ENCODE measurements at regions not wholly inside any gene's neighbourhood (a gene's known extent, or its start where the extent isn't known, plus 50 kb on each side); places are given as distances from the start of the nearest gene placed in this dataset.

DNA sequence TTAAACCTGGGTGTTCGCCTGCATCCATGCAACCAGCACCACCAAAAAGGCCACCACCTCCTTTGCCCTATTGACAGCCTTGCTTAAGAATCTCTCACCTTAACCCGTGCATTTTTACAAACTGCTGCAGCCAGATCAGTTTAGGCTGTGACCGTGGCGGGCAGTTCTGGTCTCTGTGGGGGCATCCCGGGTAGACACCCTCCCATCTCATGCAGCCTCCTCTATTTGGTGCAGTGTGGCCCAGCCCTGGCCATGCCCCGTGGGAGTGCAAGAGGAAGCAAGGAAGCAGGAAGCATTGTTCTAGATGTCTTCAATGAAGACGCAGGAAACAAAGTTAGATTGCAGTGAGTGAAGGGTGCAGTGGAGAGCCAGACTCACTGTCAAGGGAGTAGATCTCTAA lies 108.8 kb upstream of the MVB12B start:
- in situ Hi-C loops (cut with MboI; ENCODE audit: low sequenced_read_pairs), result no loop called here

- in situ Hi-C loops (cut with MboI; ENCODE audit: low sequenced_read_pairs), result no loop called here
Observed at GRCh38 chr9:126218359-126219125, 108.1 kb upstream of the MVB12B start.

DNA sequence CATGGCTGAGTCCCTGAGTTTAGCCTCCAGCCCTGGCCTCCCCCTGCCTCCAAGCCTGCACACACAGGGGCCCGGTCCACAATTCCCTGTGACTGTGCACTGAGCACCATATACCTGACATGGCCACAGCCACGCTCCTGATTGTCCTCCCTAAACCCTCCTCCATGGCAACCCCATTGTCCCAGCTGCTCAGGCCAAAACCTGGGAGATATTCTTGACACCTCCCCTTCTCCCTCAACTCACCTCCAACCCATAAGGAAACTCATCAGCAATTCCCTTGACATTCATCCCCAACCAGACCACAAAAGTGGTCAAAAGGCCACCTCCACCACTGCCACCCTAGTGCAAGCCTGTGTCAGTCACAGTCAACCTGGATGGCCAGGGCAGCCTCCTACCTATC lies 107.5 kb upstream of the MVB12B start:
- in situ Hi-C loops (cut with MboI; ENCODE audit: low sequenced_read_pairs), result no loop called here

- in situ Hi-C loops (cut with MboI; ENCODE audit: low sequenced_read_pairs), result no loop called here
Observed at GRCh38 chr9:126219648-126220063, 107.0 kb upstream of the MVB12B start.

DNA sequence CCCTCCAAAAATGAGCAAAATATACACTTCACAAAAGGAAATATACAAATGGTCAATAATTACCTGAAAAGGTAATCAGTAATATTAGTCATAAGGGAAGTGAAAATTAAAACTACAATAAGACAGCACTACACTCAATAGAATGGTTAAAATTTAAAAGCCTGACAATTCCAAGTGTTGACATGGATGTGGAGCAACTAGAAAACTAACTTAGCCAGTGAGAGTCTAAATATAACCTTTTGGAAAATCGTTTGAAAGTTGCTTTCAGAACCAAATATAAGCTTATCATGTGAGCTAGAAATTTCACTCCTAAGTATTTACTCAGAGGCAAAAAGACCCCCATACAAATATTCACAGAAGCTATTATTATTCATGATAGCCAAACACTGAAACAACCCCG lies 105.1 kb upstream of the MVB12B start:
- in situ Hi-C loops (cut with MboI; ENCODE audit: low sequenced_read_pairs), result no loop called here

DNA sequence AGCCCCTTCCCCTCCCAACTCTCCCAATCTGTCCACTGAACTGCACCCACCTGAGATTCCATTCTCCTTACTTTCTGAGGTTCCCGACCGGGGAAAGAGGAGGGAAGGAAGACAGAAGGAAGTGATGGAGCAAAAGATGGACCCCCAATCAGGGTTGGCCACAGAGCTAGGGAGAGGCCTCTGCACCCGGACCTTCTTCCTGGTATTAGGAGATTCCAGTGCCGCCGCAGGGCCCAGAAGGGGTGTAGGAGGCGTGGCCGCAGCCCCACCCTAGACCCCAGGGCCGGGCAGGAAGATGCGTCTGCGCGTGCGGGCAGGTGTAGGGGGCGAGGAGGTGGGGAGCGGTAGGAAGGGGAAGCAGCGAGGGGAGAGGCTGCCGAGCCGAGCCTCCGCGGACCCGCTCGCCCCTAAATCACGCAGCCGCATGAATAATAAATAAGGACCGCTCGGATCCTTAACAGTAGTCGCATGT lies 104.2 kb upstream of the MVB12B start:
- in situ Hi-C loops (cut with MboI; ENCODE audit: low sequenced_read_pairs), result no loop called here

GRCh38 chr9:126222835-126223431 lies 103.7 kb upstream of the MVB12B start:
- in situ Hi-C loops (cut with MboI; ENCODE audit: low sequenced_read_pairs), result no loop called here

GRCh38 chr9:126223798-126224531 lies 102.7 kb upstream of the MVB12B start:
- in situ Hi-C loops (cut with MboI; ENCODE audit: low sequenced_read_pairs), result no loop called here

DNA sequence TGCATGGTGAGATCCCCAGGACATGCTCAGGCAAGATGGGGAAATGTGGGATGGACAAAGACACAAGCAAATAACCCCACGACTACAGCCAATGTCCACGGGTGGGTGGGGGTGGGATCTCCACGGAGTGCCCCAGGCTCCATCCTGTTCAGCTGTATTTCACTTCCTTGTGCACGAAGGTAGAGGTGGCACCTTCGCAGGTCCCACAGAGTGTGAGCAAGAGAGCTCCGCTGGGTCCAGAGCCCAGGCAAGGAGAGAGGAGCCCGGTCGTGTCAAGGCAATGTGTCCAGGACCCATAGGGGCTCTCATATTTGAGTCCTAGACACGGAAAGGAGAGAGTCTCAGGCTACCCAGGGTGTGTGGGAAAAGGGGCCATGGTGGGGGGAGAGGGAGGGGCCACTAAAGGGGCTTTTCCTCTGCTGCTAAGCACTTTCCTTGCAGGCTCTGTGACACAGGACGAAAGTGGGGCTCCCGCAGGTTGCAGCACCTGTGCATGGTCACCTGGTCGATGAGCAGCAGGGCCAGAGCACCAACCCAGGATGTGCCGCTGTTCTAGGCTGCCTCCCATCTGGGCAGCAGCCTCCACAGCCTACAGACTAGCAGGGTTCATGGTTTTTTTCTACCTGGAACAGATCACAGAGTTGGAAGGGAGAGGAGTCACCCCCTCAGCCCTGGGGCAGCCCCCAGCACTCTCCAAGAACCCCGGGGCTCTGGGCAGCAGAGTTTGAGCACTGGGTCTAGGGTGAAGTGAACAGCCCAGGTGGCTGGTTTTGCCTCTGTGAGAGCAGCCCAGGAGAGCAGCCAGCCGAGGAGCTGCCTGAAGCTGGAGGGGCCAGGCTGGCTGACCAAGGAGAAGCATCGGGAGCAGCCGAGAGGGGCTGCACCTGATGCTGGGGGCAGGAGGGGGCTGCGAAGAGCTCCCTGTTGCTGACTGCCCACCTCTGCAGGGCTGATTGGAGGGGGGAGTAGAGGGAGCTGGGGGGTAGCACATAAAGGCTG lies 100.7 kb upstream of the MVB12B start:
- in situ Hi-C loops (cut with MboI; ENCODE audit: low sequenced_read_pairs), result loop anchor here (25.0 kb wide), 1 partner anchor 814 kb away; no protein-coding TSS in a partner anchor

- in situ Hi-C loops (cut with MboI; ENCODE audit: low sequenced_read_pairs), result loop anchor here (25.0 kb wide), 1 partner anchor 815 kb away; no protein-coding TSS in a partner anchor
Observed at GRCh38 chr9:126226991-126227936, 99.4 kb upstream of the MVB12B start.

DNA sequence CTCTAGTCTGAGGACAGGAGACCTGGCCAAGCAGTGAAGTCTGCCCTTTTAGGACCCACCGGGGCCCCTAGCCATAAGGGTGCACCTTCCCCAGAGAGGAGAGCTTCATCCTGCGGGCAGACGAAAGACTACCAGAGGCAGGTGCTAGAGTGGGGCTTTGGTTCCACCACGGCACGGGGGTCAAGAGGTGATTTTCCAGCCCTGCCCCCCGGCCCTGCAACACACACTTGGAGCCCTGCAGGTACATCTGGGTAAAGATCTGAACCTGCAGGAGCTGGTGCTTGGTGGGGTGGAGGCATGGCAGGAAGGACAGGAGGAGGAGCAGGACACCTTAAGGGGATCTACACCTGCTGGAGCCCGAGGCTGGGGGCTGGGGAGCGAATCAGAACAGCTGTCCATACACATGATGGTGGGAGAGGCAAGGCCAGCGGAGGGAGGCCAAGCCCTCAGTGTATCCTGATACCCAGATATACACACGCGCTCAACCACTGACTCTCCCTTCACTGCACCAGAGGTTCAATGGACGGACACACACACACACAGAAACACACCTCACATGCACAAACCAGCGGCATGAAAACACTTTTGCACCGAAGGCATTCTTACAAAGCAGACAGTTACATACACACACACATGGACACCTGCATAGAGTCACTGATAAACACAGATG lies 98.4 kb upstream of the MVB12B start:
- in situ Hi-C loops (cut with MboI; ENCODE audit: low sequenced_read_pairs), result loop anchor here (25.0 kb wide), 1 partner anchor 816 kb away; no protein-coding TSS in a partner anchor

GRCh38 chr9:126228781-126229444 lies 97.7 kb upstream of the MVB12B start:
- in situ Hi-C loops (cut with MboI; ENCODE audit: low sequenced_read_pairs), result loop anchor here (25.0 kb wide), 1 partner anchor 817 kb away; no protein-coding TSS in a partner anchor

DNA sequence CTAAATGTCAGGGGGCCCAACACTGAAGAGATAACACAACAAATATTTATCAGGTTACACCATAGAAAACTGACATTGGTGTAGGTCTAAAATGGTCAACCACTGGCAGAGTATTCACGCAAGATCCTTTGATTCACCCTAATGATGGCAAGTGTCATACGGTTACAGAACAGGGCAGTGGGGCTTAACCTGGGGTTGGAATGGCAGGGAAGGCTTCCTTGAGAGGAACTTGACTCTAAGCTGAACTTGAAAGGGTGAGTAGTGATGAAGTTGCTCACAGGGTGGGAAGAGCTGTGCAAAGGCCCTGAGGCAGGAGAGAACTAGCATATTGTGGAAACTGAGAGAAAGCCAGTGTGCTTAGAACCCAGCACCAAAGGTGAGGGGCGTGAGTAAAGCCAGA lies 97.1 kb upstream of the MVB12B start:
- in situ Hi-C loops (cut with MboI; ENCODE audit: low sequenced_read_pairs), result loop anchor here (25.0 kb wide), 1 partner anchor 817 kb away; no protein-coding TSS in a partner anchor

GRCh38 chr9:126230692-126231091 lies 95.9 kb upstream of the MVB12B start:
- in situ Hi-C loops (cut with MboI; ENCODE audit: low sequenced_read_pairs), result loop anchor here (25.0 kb wide), 1 partner anchor 818 kb away; no protein-coding TSS in a partner anchor

DNA sequence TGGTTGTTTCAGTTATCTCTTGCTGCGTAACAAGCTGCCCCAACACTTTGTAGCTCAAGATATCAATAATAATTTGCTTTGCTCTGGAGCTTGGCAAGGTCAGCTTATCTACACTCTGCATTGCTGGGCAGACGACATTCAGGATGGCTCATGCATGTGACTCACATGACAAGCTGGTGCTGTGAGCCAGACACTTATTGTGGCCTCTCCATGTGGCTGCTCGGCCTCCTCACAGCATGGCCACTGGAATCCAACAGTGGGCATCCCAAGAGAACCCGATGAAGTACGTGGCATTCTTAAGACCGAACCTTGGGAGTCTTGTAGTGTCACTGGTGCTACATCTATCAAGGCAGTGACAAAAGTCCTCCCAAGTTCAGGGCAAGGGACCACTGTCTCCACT lies 94.2 kb upstream of the MVB12B start:
- in situ Hi-C loops (cut with MboI; ENCODE audit: low sequenced_read_pairs), result loop anchor here (25.0 kb wide), 1 partner anchor 820 kb away; no protein-coding TSS in a partner anchor

- in situ Hi-C loops (cut with MboI; ENCODE audit: low sequenced_read_pairs), result loop anchor here (25.0 kb wide), 1 partner anchor 821 kb away; no protein-coding TSS in a partner anchor
Observed at GRCh38 chr9:126233175-126233574, 93.5 kb upstream of the MVB12B start.

DNA sequence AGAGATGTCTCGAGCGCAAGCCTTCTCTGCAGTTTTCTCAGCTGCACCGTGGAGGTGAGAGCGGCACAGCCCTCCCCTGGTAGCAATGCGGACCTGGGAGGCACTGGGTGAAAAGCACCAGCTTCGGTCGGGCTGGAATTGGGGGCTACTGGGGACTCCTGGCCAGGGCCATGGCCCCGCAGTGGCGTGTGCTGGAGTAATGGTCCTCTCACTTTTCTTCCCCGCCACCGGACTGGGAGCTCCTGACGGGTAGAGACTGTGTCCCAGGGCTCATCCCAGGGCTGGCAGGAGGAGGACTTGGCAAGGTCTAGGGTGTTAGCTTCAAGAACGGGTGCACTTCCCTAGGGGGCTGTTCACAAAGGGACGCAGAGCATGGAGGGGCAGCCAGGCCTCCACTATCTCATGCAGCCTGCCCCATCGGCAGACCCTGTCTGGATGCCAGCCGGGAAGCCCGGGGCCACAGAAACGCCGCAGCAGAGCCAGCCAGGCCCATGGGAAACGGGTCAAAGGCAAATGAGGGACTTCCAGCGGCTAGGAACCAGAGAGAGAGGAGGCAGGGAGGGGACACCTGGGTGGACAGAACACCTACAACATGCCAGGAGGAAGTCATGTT lies 92.6 kb upstream of the MVB12B start:
- in situ Hi-C loops (cut with MboI; ENCODE audit: low sequenced_read_pairs), result loop anchor here (25.0 kb wide), 1 partner anchor 822 kb away; no protein-coding TSS in a partner anchor
